GM21367 (cell line): ENCODE measurements at regions not wholly inside any gene's neighbourhood (a gene's known extent, or its start where the extent isn't known, plus 50 kb on each side); places are given as distances from the start of the nearest gene placed in this dataset.
A peak's percentile ranks its signal among the peaks of the same experiment; 100 is the strongest.
"Not testable (repeated sequence)": the region's sequence is repeated elsewhere in the genome, so short reads cannot be mapped to it uniquely, and the experiment has no call there.

Experiments
- ATAC-seq: cut with Tn5 transposase; IDR thresholded peaks from one replicate; pipeline ENCODE4 v1.9.1; 2021; ENCODE audit not compliant: unreplicated experiment

DNA sequence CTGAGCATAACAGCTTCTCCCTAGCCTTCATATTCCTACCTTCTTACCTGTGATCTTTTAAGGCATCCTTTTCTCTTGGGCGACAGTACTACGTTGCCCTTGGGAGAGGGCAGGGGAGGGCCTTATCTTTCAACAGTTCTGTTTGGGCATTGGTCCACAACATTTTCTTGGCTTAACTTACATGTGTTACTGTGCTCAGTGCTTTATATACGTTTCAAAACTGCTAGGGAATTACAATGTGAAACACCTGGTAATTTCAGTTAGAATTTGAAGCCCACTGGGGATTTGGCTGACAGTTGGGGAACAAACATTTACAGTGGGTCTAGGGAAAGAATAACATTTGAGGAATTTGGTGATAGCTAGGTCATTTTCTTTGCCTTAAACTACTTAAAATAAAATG is 667.1 kb downstream of the PRIM2 start:
- ATAC-seq: not testable (repeated sequence)

DNA sequence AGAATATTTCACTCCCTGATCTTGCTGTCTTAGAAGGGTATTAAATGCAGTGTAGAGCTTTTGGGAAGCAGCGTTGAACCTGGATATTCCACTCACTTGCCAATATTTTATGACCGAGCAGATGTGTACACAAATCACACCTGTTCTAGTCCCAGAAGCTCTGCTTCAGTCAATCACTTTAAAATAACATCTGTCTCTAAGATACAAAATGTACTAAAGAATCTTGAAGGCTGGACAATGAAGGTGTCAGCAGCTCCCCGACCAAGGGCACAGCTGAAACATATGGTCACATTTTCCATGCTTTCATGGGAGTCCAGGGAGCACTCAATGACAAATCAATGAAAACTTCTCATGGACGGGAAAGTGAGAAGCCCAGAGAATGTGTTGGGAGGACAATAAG is 668.3 kb downstream of the PRIM2 start:
- ATAC-seq: not testable (repeated sequence)

DNA sequence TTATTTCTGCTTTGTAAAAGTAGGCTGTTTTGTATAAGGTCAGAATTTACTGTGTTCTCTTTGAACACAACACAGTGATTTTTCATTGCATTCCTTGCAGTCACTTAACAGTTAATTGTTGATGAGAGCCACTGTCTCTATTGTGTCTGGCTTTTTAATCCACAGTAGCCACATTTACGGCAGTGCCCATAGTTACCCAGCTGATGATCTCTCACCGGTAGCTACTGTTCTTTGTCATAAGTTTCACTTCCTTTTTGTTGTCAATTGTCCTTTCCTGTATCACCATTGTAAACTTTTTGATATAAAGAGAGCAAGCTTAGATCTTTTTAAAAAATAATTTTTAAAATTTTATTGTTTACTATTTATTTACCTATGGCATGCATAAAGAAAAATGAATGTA is 669.2 kb downstream of the PRIM2 start:
- ATAC-seq: peak; percentile 100

DNA sequence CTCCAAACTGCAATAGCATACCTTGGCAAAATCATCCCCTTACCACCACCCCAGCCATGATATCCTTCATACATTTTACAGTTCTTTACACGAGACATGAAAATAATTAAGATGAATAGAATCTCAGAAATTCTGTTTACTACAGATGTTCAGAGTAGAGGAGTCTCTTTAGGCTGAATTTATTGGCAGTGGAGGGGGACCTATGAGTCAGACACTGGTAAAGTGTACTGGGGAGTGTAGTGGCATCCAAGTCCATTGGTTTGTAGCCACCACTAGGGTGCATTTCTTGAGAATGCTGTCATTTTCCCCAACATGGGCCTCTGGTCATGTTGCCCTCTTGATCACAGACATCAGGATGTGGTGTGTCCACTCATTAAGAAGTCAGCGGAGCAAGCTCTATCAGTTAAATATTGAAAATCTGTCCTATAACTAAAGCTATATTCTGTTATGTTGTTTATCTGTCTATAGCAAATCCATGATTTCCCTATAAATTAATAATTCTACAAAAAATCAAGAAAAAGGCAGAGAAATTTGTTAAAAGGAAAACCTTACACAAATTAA is 672.2 kb downstream of the PRIM2 start:
- not testable (repeated sequence) for ATAC-seq

DNA sequence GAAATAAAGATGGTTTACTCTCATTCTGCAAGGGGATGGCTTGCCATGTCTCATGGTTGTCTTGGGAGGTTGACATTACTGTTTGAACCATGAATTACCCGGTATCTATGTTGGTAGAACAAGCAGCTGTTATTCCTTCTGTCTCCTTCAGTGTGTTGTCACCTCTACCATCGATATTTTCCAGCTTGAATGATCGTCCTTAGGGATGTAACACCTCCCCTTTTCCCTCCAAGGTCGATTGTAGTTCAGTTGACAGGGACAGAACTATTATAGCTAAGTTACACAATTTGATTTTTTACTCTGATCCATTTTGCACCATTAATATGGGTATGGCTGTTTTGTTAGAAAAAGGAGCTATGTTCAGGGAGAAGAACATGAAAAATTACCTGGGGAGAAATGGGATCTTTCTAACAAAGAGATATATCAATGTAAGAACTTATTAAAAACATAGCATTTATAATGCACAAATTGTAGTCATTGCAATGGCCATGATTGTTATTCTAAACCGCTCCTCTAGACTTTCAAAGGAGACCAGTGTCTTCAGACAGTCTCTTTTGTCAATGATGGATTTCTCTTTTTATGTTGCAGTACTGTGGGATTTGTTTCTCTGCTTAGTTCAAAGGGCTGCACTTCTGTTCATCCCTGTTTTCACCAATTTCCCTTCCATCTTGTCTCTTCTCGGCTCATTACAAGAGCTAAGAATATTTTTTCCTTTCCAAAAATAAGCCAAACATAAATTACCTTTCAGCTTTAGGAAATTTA is 681.6 kb downstream of the PRIM2 start:
- ATAC-seq: not testable (repeated sequence)

DNA sequence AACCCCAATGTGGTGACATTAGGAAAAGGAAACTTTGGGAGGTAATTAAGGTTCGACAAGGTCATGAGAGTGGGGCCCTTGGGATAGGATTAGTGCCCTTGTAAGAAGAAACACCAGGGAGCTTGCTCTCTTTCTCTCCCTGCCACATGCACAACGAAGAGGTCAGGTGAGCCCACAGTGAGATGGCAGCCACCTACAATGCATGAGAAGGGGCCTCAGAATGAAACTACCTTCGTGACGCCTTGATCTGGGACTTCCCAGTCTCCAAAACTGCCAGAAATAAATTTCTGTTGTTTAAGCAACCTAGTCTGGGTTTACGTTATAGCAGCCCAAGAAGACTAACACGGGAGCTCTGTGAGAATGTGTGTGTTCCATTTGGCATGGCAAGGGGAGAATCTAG is 682.8 kb downstream of the PRIM2 start:
- not testable (repeated sequence) for ATAC-seq

DNA sequence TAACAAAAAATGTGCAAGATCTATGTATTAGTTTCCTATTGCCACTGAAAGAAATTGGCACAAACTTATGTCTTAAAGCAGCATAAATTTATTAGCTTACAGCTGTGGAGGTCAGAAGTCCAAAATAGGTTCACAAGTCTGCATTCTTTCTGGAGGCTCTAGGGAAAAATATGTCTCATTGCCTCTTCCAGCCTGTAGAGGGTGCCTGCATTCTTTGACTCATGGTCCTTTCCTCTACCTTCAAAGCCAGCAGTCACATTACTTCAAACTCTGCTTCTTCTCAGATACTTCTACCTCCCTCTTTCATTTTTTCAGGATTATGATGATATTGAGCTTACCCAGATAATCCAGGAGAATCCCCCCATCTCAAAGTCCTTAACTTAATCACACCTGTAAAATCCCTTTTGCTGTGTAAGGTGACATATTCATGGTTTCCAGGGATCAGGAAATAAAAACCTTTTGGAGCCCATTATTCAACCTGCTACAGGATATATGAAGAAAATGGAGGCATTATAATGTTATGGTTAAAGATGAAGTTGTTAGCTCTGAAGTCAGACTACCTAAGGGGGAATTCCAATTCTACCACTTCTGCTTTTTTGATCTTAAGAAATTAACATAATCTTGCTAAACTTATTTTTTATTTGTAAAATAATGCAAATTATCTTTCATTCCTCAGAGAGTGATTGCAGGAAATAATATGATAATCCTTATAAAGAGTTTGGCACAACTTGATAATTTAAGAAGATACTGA is 686.2 kb downstream of the PRIM2 start:
- ATAC-seq: not testable (repeated sequence)

DNA sequence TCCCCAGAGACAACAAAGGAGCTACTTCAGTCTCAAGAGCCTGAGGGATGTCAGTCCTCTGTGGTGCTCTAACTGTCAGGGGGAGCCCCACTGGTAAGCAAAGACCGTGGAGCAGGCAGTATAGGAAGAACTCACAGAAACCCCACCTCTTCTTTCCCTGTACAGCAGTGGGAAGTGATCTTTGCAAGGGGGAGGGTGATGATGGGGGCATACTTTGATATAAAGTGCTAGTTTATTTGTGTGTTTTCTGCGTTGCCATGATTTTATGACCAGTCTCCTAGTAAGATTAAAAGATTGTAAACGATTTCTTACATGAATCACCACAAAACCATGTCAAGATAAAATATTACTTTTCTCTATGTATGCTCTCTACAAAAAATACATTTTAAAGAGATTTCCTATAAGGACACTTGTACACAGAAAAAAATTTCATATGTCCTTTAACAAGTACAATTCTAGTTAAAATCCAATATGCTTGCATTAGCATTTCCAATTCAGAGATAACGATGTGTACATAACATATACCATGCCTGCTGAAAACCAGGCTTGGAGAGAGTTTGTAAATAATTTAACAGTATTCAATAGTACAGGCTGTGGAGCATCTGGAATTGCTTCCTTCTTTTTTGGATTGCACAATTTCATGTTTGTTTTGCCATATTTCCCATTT is 690.0 kb downstream of the PRIM2 start:
- not testable (repeated sequence) for ATAC-seq

DNA sequence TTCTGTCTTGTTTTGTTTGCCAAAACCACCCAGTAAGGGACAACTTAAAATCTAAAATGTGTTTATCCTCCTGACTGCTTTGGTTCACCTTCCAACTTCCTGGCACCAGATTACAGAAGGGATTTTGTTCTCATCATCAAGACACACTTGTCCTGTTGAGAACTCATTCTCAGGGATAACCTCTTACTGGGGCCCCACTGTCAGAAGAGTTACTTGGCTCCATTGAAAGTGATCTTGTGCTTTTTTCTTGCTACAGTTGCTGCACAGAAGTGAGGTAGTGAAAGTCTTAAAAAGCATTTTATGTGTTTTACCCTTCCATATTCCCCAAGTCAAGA is 690.5 kb downstream of the PRIM2 start:
- not testable (repeated sequence) for ATAC-seq

DNA sequence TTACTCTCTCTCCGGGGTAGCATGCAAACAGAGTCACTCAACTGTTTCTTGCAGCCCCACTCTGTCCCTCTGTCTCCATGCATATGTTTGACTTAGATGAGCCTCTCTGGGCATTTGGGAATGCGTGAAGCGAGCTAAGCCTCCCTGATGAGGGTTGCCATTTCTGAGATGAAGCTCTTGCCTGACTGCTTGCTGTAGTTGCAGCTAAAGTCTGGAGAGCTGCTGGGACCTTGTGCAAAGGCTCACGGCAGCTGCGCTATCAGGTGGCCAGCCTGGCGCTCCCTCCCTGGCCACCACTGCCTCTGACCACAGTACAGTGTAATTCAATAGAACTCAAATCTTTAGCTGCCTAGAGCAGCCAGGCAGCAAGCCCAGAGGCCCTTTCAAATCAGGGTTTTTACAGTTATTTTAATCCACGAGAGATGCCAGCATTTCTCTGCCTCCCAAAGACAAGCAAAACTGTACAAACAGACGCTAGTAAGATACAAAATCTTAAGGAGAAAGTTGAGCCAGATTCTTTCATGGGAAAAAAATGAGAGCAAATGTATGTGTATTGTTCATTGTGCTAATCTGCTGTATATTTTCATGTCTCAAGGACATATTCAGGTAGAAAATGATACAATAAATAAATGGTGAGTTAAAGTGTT is 694.6 kb downstream of the PRIM2 start:
- ATAC-seq: not testable (repeated sequence)

DNA sequence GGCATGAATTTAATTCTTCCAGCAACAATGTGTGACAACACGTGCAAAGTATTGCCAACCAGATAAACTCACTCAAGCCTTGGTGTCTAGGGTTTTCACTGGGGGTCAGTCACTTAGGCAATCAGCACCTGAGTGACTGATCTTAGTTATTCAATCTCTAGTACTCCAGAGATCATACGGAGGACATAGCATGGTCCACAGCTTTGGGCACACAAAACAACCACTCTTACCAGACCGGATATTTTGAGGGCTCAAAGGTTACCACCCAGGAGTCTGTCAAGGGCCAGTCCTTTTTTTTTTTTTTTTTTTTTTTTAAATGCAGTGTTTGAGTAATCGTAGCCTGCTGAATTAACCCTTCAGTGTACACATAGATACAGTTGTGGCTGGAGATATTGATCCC is 699.2 kb downstream of the PRIM2 start:
- ATAC-seq: not testable (repeated sequence)

DNA sequence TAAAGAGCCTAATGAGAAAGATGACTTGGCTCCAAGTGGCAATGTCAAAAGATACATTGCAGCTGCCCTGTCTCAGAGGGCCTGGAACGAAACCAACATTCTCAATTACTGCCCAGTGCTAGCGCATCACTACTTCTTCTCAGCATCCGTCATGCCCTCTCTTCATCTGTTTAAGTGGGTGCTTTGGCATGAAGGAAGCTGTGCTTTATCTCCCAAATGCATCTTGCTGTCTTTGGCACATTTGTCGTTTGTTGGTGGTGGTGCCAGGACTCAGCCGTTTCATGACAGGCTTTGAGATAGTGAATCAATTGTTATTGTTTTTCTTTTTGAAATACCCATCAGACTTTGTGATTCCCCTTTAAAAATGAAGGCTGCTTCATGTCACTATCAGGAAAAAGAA is 710.8 kb downstream of the PRIM2 start:
- ATAC-seq: not testable (repeated sequence)

DNA sequence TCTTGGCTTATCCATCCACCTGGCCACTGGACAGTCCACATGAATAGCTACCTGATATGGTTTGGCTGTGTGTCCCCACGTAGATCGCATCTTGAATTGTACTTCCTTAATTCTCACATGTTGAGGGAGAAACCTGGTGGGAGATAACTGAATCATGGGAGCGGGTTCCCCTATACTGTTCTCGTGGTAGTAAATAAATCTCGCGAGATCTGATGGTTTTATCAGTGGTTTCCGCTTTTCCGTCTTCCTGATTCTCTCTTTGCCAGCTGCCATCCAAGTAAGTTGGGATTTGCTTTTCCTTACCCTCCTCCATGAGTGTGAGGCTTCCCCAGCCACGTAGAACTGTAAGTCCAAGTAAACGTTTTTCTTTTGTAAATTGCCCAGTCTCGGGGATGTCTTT is 720.8 kb downstream of the PRIM2 start:
- ATAC-seq: not testable (repeated sequence)

DNA sequence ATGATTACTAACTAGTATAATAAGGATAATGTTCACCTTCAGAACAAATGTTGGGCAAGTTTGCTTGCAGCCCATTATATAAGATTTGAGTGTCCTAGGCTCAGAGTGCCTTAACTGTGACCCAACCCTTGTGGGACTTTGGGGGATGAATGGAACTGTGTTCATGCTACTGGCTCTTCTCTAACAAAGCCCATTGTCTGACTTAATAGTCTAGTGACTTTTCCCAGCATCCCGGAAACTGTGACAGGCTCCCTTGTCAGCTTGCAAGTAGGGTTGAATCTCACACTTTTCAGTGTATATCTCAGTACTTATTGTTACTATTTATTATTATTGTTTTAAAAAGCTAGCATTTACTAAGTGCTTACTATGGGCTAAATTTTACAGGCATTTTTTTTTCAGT is 729.2 kb downstream of the PRIM2 start:
- ATAC-seq: not testable (repeated sequence)

DNA sequence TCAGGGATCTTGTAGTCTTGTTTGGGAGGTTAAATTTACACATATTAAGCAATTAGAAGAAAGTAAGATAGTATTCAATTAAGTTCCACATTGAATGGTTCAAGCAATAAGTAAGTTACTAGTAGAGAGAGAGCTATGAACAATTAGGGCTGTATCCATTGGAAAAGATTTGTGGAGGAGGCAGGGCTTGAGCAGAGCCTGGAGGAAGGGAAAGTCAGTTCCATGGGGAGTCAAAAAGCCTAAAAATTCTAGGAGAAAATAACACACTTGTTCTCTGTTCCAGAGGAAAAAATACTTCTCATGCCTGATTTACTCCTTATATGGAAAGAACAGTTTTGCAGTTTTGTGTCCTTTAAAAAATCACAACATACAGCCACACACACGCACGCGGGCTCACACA is 730.0 kb downstream of the PRIM2 start:
- ATAC-seq: not testable (repeated sequence)

DNA sequence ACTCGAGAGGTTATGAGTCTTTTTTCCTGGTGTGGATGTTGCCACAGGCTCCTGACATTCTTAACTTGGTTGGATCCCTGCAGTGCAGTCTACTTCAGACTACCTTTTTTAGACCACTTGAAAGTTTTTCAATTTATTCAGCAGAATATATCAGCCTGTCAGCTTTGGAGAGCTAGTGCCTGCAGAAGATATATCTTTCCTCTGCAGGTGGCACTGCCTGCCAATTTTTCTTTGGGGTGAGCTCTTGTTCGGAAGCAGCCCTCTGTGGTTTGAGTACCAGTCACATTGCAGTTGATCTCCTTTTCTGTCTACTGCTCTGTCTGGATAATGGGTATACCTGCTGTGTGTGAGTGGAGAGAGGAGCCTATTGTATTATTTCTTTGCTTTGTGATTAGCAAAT is 730.4 kb downstream of the PRIM2 start:
- not testable (repeated sequence) for ATAC-seq

DNA sequence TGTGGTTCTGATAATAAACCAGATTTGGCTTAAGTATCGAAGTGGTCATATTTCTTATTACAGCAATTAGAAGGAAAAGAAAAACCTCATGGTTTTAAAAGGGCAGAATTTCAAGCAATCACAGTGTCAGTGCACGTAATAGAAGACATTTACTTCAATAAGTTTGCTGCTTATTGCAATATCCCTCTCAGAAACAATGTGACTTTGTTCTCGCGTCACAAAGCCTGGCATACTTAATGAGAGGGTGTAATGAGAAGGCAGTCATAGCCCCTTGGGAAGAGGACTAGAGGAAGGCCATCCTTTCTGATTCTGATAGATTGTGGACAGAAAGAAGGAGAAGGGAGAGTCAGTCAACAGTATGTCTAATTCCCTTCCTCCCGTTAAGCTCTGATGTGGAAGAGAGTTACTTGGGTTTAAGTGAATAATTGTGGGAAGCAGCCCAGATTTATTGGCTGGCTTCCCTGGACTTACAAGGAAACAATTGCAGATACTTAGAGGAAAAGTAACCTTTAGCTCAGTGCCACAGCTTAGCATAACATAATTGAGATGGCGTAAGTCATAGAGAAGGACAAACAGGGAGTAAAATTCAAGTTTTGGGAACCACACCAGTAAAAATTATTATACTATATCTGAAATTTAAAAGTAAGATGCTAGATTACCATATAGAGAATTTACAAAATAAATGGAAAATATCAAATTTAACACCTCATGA is 738.2 kb downstream of the PRIM2 start:
- ATAC-seq: not testable (repeated sequence)

DNA sequence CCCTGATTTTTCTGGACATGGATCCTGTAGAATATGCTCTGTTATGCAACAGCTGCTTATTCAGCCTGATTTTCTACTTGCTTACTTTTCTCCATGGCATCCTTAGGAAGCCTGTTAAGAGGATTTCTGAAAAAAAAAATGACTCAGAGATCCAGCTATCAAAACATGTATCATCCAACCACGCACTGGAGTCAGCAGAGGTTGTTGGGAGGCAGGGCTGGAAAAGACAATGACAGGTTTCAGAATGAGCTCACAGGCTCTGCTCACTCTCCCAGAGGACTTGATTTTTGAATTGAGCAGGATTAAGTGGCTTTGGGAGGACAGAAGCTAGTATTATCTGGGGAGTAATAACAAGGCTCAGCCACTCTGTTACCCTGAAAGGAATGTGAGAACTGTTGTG is 742.3 kb downstream of the PRIM2 start:
- not testable (repeated sequence) for ATAC-seq

DNA sequence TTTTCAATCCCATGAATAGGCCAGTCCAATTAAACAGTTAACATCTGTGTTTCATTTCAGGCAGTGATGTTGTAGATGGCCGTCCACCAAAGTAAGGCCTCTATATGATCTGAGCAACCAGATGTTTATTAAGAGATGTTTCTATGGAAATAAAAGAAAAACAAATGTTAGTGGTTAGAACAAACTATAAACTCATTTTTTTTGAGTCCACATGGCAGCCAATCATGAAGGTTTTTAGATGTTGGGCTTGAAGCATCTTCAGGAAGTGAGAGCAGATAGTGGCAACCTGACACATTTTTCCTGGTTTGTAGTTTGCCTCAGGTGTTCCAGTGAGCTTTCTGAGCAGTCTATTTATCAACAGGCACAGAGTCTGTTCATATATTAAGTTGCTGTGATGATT is 746.1 kb downstream of the PRIM2 start:
- ATAC-seq: not testable (repeated sequence)

DNA sequence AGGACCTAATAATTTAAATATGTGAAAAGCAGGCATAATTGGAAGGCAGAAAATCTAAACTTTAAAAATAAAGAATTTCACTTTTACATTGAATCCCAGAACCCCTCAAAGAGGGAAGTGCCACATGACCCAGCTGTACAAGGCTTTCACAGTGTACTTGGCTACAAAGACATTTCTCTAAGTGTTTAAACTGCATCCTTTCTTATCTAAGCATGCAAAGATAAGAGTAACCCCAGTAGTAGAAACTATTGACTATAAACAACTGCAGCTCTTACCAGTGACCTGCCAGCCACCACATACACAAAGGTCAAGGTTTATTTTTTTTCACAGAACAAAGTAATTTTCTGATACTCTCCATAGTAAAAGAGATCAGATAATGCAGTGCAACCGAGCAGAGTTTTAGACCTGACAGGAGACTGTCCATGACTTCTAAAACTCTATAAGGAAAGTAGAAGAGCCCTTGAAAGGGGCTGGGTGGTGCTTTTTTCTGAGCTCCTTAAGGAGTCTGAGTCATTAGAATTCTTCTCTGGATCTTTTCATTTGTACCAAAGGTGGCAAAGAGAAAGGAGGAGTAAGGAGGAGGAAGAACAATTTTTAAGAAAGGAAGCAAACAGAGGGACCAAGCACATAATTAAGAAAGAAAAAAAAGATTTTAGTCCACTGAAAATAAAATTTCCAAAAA is 750.6 kb downstream of the PRIM2 start:
- not testable (repeated sequence) for ATAC-seq
